ENCODE measurements at regions not wholly inside any gene's neighbourhood (a gene's known extent, or its start where the extent isn't known, plus 50 kb on each side); places are given as distances from the start of the nearest gene placed in this dataset.

GRCh38 chr12:74066476-74066875, 471.2 kb upstream of the ATXN7L3B start:
- Histone ChIP-seq H3K4me1 (ENCODE audit: control insufficient read depth, insufficient read depth, low read length) (no peaks in the 10 kb centered on the region), H3K9me3 (ENCODE audit: control insufficient read depth, insufficient read depth, low read depth, low read length) (no peaks in the 10 kb centered on the region), H3K27me3 (ENCODE audit: control insufficient read depth, insufficient read depth, low read length) (no peaks in the 10 kb centered on the region), H3K9ac (ENCODE audit: low read length) (no peak overlapping the region), H3K27ac (ENCODE audit: low read depth, low read length) (no peak overlapping the region), H3K36me3 (ENCODE audit: control insufficient read depth, insufficient read depth, low read length) (no peaks in the 10 kb centered on the region), H3K4me3 (ENCODE audit: low read depth, low read length) (no peak overlapping the region)

GRCh38 chr12:74071182-74071581, 466.5 kb upstream of the ATXN7L3B start:
- no peaks in the 10 kb centered on the region for H3K4me1 ChIP-seq (ENCODE audit: control insufficient read depth, insufficient read depth, low read length)
- 0 out of 2 replicates have a peak, but pooled peaks cover 4% of the 10 kb centered on the region for H3K9me3 ChIP-seq (ENCODE audit: control insufficient read depth, insufficient read depth, low read depth, low read length)
- H3K4me3 ChIP-seq (ENCODE audit: low read depth, low read length) = no peak overlapping the region
- no peak overlapping the region for H3K9ac ChIP-seq (ENCODE audit: low read length)
- no peaks in the 10 kb centered on the region for H3K27me3 ChIP-seq (ENCODE audit: control insufficient read depth, insufficient read depth, low read length)
- no peaks in the 10 kb centered on the region for H3K36me3 ChIP-seq (ENCODE audit: control insufficient read depth, insufficient read depth, low read length)
- no peak overlapping the region for H3K27ac ChIP-seq (ENCODE audit: low read depth, low read length)

- H3K4me3 ChIP-seq (ENCODE audit: low read depth, low read length) = no peak overlapping the region
- H3K36me3 ChIP-seq (ENCODE audit: control insufficient read depth, insufficient read depth, low read length) = no peaks in the 10 kb centered on the region
- H3K27me3 ChIP-seq (ENCODE audit: control insufficient read depth, insufficient read depth, low read length) = no peaks in the 10 kb centered on the region
- no peak overlapping the region for H3K9ac ChIP-seq (ENCODE audit: low read length)
- H3K4me1 ChIP-seq (ENCODE audit: control insufficient read depth, insufficient read depth, low read length) = no peaks in the 10 kb centered on the region
- H3K9me3 ChIP-seq (ENCODE audit: control insufficient read depth, insufficient read depth, low read depth, low read length) = 0 out of 2 replicates have a peak, but pooled peaks cover 4% of the 10 kb centered on the region
- H3K27ac ChIP-seq (ENCODE audit: low read depth, low read length) = no peak overlapping the region
Measured at GRCh38 chr12:74076918-74077317, 460.7 kb upstream of the ATXN7L3B start.

GRCh38 chr12:74105434-74105833, 432.2 kb upstream of the ATXN7L3B start:
- no peak overlapping the region for H3K9ac ChIP-seq (ENCODE audit: low read length)
- H3K4me1 ChIP-seq (ENCODE audit: control insufficient read depth, insufficient read depth, low read length) = no peaks in the 10 kb centered on the region
- no peaks in the 10 kb centered on the region for H3K9me3 ChIP-seq (ENCODE audit: control insufficient read depth, insufficient read depth, low read depth, low read length)
- H3K27me3 ChIP-seq (ENCODE audit: control insufficient read depth, insufficient read depth, low read length) = no peaks in the 10 kb centered on the region
- H3K4me3 ChIP-seq (ENCODE audit: low read depth, low read length) = no peak overlapping the region
- no peaks in the 10 kb centered on the region for H3K36me3 ChIP-seq (ENCODE audit: control insufficient read depth, insufficient read depth, low read length)
- no peak overlapping the region for H3K27ac ChIP-seq (ENCODE audit: low read depth, low read length)

- no peaks in the 10 kb centered on the region for H3K4me1 ChIP-seq (ENCODE audit: control insufficient read depth, insufficient read depth, low read length)
- no peak overlapping the region for H3K27ac ChIP-seq (ENCODE audit: low read depth, low read length)
- H3K9me3 ChIP-seq (ENCODE audit: control insufficient read depth, insufficient read depth, low read depth, low read length) = no peaks in the 10 kb centered on the region
- no peaks in the 10 kb centered on the region for H3K27me3 ChIP-seq (ENCODE audit: control insufficient read depth, insufficient read depth, low read length)
- H3K36me3 ChIP-seq (ENCODE audit: control insufficient read depth, insufficient read depth, low read length) = no peaks in the 10 kb centered on the region
- H3K9ac ChIP-seq (ENCODE audit: low read length) = no peak overlapping the region
- H3K4me3 ChIP-seq (ENCODE audit: low read depth, low read length) = no peak overlapping the region
Measured at GRCh38 chr12:74108729-74109128, 428.9 kb upstream of the ATXN7L3B start.

- no peaks in the 10 kb centered on the region for H3K27me3 ChIP-seq (ENCODE audit: control insufficient read depth, insufficient read depth, low read length)
- H3K4me1 ChIP-seq (ENCODE audit: control insufficient read depth, insufficient read depth, low read length) = no peaks in the 10 kb centered on the region
- no peaks in the 10 kb centered on the region for H3K9me3 ChIP-seq (ENCODE audit: control insufficient read depth, insufficient read depth, low read depth, low read length)
- no peak overlapping the region for H3K9ac ChIP-seq (ENCODE audit: low read length)
- H3K4me3 ChIP-seq (ENCODE audit: low read depth, low read length) = no peak overlapping the region
- no peaks in the 10 kb centered on the region for H3K36me3 ChIP-seq (ENCODE audit: control insufficient read depth, insufficient read depth, low read length)
- no peak overlapping the region for H3K27ac ChIP-seq (ENCODE audit: low read depth, low read length)
Measured at GRCh38 chr12:74111688-74112360, 425.8 kb upstream of the ATXN7L3B start.

- Histone ChIP-seq H3K9me3 (ENCODE audit: control insufficient read depth, insufficient read depth, low read depth, low read length) (no peaks in the 10 kb centered on the region), H3K9ac (ENCODE audit: low read length) (no peak overlapping the region), H3K4me3 (ENCODE audit: low read depth, low read length) (no peak overlapping the region), H3K27me3 (ENCODE audit: control insufficient read depth, insufficient read depth, low read length) (no peaks in the 10 kb centered on the region), H3K27ac (ENCODE audit: low read depth, low read length) (no peak overlapping the region), H3K36me3 (ENCODE audit: control insufficient read depth, insufficient read depth, low read length) (no peaks in the 10 kb centered on the region), H3K4me1 (ENCODE audit: control insufficient read depth, insufficient read depth, low read length) (no peaks in the 10 kb centered on the region)
Measured at GRCh38 chr12:74119811-74120362, 417.7 kb upstream of the ATXN7L3B start.

- Histone ChIP-seq H3K36me3 (ENCODE audit: control insufficient read depth, insufficient read depth, low read length) (no peaks in the 10 kb centered on the region), H3K9me3 (ENCODE audit: control insufficient read depth, insufficient read depth, low read depth, low read length) (no peaks in the 10 kb centered on the region), H3K4me1 (ENCODE audit: control insufficient read depth, insufficient read depth, low read length) (no peaks in the 10 kb centered on the region), H3K27ac (ENCODE audit: low read depth, low read length) (no peak overlapping the region), H3K27me3 (ENCODE audit: control insufficient read depth, insufficient read depth, low read length) (no peaks in the 10 kb centered on the region), H3K9ac (ENCODE audit: low read length) (no peak overlapping the region), H3K4me3 (ENCODE audit: low read depth, low read length) (no peak overlapping the region)
Measured at GRCh38 chr12:74120644-74121043, 417.0 kb upstream of the ATXN7L3B start.

- no peaks in the 10 kb centered on the region for H3K4me1 ChIP-seq (ENCODE audit: control insufficient read depth, insufficient read depth, low read length)
- H3K27ac ChIP-seq (ENCODE audit: low read depth, low read length) = no peak overlapping the region
- H3K27me3 ChIP-seq (ENCODE audit: control insufficient read depth, insufficient read depth, low read length) = no peaks in the 10 kb centered on the region
- H3K9me3 ChIP-seq (ENCODE audit: control insufficient read depth, insufficient read depth, low read depth, low read length) = no peaks in the 10 kb centered on the region
- no peaks in the 10 kb centered on the region for H3K36me3 ChIP-seq (ENCODE audit: control insufficient read depth, insufficient read depth, low read length)
- H3K9ac ChIP-seq (ENCODE audit: low read length) = no peak overlapping the region
- H3K4me3 ChIP-seq (ENCODE audit: low read depth, low read length) = no peak overlapping the region
Measured at GRCh38 chr12:74129702-74130101, 407.9 kb upstream of the ATXN7L3B start.

- no peaks in the 10 kb centered on the region for H3K9me3 ChIP-seq (ENCODE audit: control insufficient read depth, insufficient read depth, low read depth, low read length)
- H3K4me1 ChIP-seq (ENCODE audit: control insufficient read depth, insufficient read depth, low read length) = no peaks in the 10 kb centered on the region
- no peaks in the 10 kb centered on the region for H3K36me3 ChIP-seq (ENCODE audit: control insufficient read depth, insufficient read depth, low read length)
Measured at GRCh38 chr12:74144396-74144795, 393.2 kb upstream of the ATXN7L3B start.

GRCh38 chr12:74145328-74145727, 392.3 kb upstream of the ATXN7L3B start:
- Histone ChIP-seq H3K4me3 (ENCODE audit: low read depth, low read length) (no peak overlapping the region), H3K27me3 (ENCODE audit: control insufficient read depth, insufficient read depth, low read length) (no peaks in the 10 kb centered on the region), H3K4me1 (ENCODE audit: control insufficient read depth, insufficient read depth, low read length) (no peaks in the 10 kb centered on the region), H3K27ac (ENCODE audit: low read depth, low read length) (no peak overlapping the region), H3K9ac (ENCODE audit: low read length) (no peak overlapping the region), H3K9me3 (ENCODE audit: control insufficient read depth, insufficient read depth, low read depth, low read length) (no peaks in the 10 kb centered on the region), H3K36me3 (ENCODE audit: control insufficient read depth, insufficient read depth, low read length) (no peaks in the 10 kb centered on the region)

More at GRCh38 chr12:74144396-74144795, 393.2 kb upstream of the ATXN7L3B start:
- no peaks in the 10 kb centered on the region for H3K27me3 ChIP-seq (ENCODE audit: control insufficient read depth, insufficient read depth, low read length)
- H3K9ac ChIP-seq (ENCODE audit: low read length) = no peak overlapping the region
- no peak overlapping the region for H3K4me3 ChIP-seq (ENCODE audit: low read depth, low read length)
- H3K27ac ChIP-seq (ENCODE audit: low read depth, low read length) = no peak overlapping the region

All from HUES6 (cell line).